Activated CD8-positive, alpha-beta T cell treated with anti-CD3 and anti-CD28 coated beads for 36 hours (primary cell): ENCODE measurements at regions not wholly inside any gene's neighbourhood (a gene's known extent, or its start where the extent isn't known, plus 50 kb on each side); places are given as distances from the start of the nearest gene placed in this dataset.

ENCODE experiments used
- ATAC-seq: fragments of 200-7000 bp; cut with Tn5 transposase; one replicate; pipeline ENCODE4 v1.10.0; 2021; ENCODE audit warnings: mild to moderate bottlenecking, moderate library complexity
- CTCF ChIA-PET: fragments of 350-600 bp; sonication (Branson Sonifier 250); formaldehyde crosslinking; loops from one replicate; lab custom pipeline; 2021; ENCODE audit warnings: antibody characterized with exemption; lab: Charles Lee
- POLR2A ChIA-PET: fragments of 350-600 bp; sonication (Branson Sonifier 250); formaldehyde crosslinking; loops from one replicate; lab custom pipeline; 2021; ENCODE audit warnings: antibody characterized with exemption; lab: Charles Lee
- DNase-seq: peaks from one replicate; pipeline ENCODE4 v3.0.0-alpha.2; 2020
- H3K27ac Mint-ChIP-seq: one replicate; pipeline ENCODE4 v1.8.0; 2021; ENCODE audit warnings: mild to moderate bottlenecking, mixed read lengths
- H3K27me3 Mint-ChIP-seq: one replicate; pipeline ENCODE4 v1.8.0; 2021; ENCODE audit warnings: mixed read lengths
- H3K36me3 Mint-ChIP-seq: one replicate; pipeline ENCODE4 v1.8.0; 2021; ENCODE audit warnings: low read depth, mixed read lengths
- H3K4me1 Mint-ChIP-seq: one replicate; pipeline ENCODE4 v1.8.0; 2021; ENCODE audit warnings: low read depth, mixed read lengths
- H3K4me3 Mint-ChIP-seq: one replicate; pipeline ENCODE4 v1.8.0; 2021; ENCODE audit warnings: mild to moderate bottlenecking, moderate library complexity, mixed read lengths
- H3K9me3 Mint-ChIP-seq: one replicate; pipeline ENCODE4 v1.8.0; 2021; ENCODE audit warnings: mixed read lengths
- intact Hi-C: fragments of 100-400 bp; cut with micrococcal nuclease; formaldehyde crosslinking; loops from one replicate; pipeline ENCODE4 v1.10.0; 2022
- TF ChIP-seq, protein P1 (sequence below): fragments of 200-600 bp; IDR thresholded peaks from one replicate; pipeline ENCODE4 v1.8.0; 2022; ENCODE audit warnings: antibody characterized with exemption, mild to moderate bottlenecking

DNA sequence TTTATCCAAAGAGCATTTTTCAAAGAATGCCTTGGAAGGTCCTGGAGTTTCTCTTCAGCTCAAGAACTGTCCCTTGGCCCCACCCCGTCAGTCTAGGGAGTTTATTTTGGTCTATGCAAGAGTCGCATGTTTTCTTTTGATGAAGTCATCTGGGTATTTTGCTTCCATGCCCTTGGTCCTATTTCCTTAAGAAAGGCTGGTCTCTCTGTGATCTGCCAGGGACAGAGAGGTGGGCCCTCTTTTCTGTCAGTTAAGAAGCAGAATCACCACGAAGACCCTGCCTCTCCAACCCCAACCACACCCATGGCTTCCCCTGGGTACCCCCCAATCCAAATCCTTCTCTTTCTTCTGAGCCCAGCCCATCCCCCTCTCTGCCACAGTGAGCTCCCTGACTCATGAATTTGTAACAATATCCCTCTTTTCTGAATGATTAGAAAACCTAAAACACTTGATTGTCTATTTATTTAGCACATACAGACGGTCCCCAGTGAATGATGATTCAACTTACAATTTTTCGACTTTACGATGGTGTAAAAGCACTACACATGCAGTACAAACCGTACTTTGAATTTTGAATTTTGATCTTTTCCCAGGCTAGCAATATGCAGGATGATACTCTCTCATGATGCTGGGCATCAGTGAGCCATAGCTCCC is 163.5 kb upstream of the ADRA1B start:
- ChIA-PET POLR2A (no interaction called here), CTCF (no interaction called here)
- peaks cover 10% of the 10 kb centered on the region for H3K9me3 Mint-ChIP-seq
- ATAC-seq (no peak), DNase-seq (no peak)
- H3K27me3 Mint-ChIP-seq: no peaks in the 10 kb centered on the region
- H3K27ac Mint-ChIP-seq: no peak overlapping the region
- TF ChIP-seq, protein P1, sequence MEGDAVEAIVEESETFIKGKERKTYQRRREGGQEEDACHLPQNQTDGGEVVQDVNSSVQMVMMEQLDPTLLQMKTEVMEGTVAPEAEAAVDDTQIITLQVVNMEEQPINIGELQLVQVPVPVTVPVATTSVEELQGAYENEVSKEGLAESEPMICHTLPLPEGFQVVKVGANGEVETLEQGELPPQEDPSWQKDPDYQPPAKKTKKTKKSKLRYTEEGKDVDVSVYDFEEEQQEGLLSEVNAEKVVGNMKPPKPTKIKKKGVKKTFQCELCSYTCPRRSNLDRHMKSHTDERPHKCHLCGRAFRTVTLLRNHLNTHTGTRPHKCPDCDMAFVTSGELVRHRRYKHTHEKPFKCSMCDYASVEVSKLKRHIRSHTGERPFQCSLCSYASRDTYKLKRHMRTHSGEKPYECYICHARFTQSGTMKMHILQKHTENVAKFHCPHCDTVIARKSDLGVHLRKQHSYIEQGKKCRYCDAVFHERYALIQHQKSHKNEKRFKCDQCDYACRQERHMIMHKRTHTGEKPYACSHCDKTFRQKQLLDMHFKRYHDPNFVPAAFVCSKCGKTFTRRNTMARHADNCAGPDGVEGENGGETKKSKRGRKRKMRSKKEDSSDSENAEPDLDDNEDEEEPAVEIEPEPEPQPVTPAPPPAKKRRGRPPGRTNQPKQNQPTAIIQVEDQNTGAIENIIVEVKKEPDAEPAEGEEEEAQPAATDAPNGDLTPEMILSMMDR: no peak
- intact Hi-C loops: no loop called here
- H3K36me3 Mint-ChIP-seq: no peaks in the 10 kb centered on the region
- H3K4me1 Mint-ChIP-seq: peaks cover 4% of the 10 kb centered on the region
- H3K4me3 Mint-ChIP-seq: no peak overlapping the region

DNA sequence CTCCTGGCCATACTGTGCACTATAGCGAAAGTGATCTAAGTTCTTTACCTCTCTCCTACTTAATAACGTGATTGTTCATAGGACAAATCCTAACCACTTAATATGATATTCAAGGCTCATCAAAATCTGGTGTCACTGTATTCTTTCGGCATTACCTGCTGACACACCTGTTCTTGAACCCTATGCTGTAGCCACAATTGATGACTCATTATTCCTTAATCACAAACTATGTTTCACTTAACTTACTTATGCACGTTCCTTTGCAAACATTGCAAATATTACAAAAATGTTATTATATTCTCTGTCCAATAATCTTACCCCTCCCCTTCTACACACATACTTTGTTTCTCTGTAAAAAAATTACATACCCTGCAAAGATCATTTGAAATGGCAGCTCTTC is 158.1 kb upstream of the ADRA1B start:
- Mint-ChIP-seq H3K4me3 (no peak overlapping the region), H3K36me3 (no peaks in the 10 kb centered on the region), H3K27ac (no peak overlapping the region), H3K9me3 (no peaks in the 10 kb centered on the region), H3K4me1 (peaks cover under 1% of the 10 kb centered on the region), H3K27me3 (peaks cover 5% of the 10 kb centered on the region)
- intact Hi-C loops: no loop called here
- DNase-seq (no peak), ATAC-seq (no peak)
- TF ChIP-seq, protein P1: no peak
- ChIA-PET CTCF (no interaction called here), POLR2A (no interaction called here)

DNA sequence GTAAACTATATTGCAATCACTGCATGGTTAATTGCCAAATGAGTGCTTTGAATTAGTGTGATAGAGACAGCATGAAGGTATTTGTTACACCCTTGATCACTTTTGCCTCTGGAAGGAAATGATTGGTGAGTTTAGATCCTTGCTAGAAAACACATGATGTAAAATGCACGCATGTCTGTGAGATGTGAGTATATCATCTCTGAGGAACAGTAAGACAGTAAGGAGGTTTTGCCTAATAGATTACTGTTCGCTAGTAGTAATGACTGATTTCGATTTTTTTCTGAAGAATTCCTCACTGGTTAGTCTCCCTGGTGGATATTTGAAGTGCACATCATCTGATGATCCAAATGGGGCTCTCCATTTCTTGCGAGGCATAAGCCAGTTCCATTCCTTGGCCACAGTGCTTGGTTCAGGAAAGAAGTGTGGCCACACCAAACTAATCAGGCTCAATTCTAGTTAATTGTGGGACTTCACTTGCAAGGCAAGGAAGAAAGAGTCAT is 156.4 kb upstream of the ADRA1B start:
- Mint-ChIP-seq H3K4me1 (peaks cover 10% of the 10 kb centered on the region), H3K4me3 (no peak overlapping the region), H3K36me3 (no peaks in the 10 kb centered on the region), H3K27ac (no peak overlapping the region), H3K9me3 (no peaks in the 10 kb centered on the region), H3K27me3 (peaks cover 5% of the 10 kb centered on the region)
- intact Hi-C loops: no loop called here
- ATAC-seq (no peak), DNase-seq (no peak)
- TF ChIP-seq, protein P1: no peak
- CTCF ChIA-PET: no interaction called here
- POLR2A ChIA-PET: no interaction called here

DNA sequence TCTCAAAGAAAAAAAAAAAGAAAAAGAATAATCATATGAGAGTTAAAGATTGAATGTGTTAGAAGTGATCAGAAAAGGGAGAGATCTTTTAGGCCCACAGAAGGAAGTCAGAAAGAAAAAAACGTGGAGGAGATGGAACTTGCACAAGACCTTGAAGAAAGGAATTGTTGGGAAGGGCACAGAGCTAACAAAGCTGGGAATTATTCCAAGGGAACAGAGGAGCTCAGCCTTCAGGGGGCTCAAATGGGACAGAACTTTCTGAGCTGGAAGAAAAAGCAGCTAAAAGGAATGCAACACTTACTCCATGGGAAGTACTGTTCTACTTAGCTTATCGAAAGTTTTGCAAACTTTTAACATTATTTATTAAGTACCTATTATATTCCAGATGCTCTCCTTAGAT is 153.4 kb upstream of the ADRA1B start:
- no peak for DNase-seq
- no peaks in the 10 kb centered on the region for H3K9me3 Mint-ChIP-seq
- H3K4me1 Mint-ChIP-seq: peaks cover 10% of the 10 kb centered on the region
- ChIA-PET POLR2A (interaction anchor here (1.2 kb wide), 1 partner anchor 50 kb away, joined by 3 read pairs; no protein-coding TSS in a partner anchor), CTCF (no interaction called here)
- TF ChIP-seq, protein P1: no peak
- peaks cover 11% of the 10 kb centered on the region for H3K27me3 Mint-ChIP-seq
- H3K36me3 Mint-ChIP-seq: no peaks in the 10 kb centered on the region
- intact Hi-C loops: no loop called here
- H3K27ac Mint-ChIP-seq: no peak overlapping the region
- ATAC-seq: no peak
- H3K4me3 Mint-ChIP-seq: no peak overlapping the region

DNA sequence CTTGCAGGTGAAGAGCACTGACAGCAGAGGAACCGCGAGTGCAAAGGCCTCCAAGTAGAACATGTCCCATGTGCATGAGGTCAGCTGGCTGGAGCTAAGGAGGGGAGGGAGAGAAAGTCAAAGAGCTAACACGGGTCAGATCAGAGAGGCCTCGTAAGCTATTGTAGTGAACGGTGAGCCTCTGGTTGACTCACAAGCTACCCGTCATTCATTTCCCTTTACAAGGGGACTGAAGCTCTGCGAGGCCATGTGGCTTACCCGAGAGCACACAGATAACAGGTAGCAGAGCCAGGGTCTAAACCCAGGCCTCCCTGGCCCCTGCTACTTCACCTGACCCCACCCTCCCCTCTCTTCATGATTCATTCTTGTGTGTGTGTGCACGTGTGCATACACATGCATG is 152.7 kb upstream of the ADRA1B start:
- intact Hi-C loops: no loop called here
- H3K4me3 Mint-ChIP-seq: no peak overlapping the region
- POLR2A ChIA-PET: interaction anchor here (1.2 kb wide), 1 partner anchor 51 kb away, joined by 3 read pairs; no protein-coding TSS in a partner anchor
- H3K27ac Mint-ChIP-seq: no peak overlapping the region
- H3K4me1 Mint-ChIP-seq: peaks cover 10% of the 10 kb centered on the region
- H3K27me3 Mint-ChIP-seq: peaks cover 14% of the 10 kb centered on the region
- ATAC-seq (peak; percentile 24), DNase-seq (no peak)
- CTCF ChIA-PET: no interaction called here
- H3K36me3 Mint-ChIP-seq: no peaks in the 10 kb centered on the region
- TF ChIP-seq, protein P1: no peak
- H3K9me3 Mint-ChIP-seq: no peaks in the 10 kb centered on the region
